HEK293 (cell line): ENCODE measurements at regions not wholly inside any gene's neighbourhood (a gene's known extent, or its start where the extent isn't known, plus 50 kb on each side); places are given as distances from the start of the nearest gene placed in this dataset.
"Not testable (repeated sequence)": the region's sequence is repeated elsewhere in the genome, so short reads cannot be mapped to it uniquely, and the experiment has no call there.

Source experiments
- CTCF ChIP-seq: fragments of 450-650 bp; formaldehyde crosslinking; IDR thresholded peaks from 2 replicates; pipeline ENCODE4 v1.5.1; 2016; ENCODE audit warnings: missing biosample characterization, missing genetic modification characterization
- TF ChIP-seq, protein P1 (sequence below): fragments of 450-650 bp; formaldehyde crosslinking; IDR thresholded peaks from 2 replicates; pipeline ENCODE4 v1.5.1; 2016; ENCODE audit warnings: missing biosample characterization, missing genetic modification characterization

DNA sequence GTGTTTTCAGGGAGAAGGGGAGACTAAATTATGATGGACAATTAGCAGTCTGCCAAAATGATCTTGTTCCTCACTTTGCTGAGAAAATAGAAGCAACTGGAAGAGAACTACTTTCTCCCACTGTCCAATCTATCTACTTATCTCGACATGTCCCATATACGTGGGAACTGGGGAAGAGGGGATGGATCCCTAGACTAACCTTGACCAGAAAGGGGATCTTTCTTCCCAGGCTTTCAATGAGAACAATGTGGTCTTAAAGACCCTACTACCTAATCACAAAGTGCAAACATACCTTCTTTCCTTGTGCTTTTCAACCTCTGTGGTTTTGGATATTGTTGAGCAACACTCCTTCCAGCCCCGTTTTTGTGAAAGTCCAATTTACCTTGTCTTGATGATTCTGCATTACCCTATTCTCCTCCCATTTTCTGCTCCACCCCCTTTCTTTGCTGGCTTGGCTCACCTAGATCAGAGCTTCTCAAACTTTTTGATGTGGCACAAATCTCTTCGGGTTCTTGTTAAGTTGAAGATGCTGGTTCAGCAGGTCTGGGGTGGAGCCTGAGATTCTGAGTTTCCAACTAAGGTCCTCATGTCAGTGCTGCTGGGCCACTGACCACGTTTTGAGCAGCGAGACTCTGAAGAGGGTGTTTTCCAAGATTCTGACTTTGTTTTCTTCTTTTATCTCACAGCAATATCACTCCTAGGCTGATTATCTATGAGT lies 61.4 kb upstream of the AGTPBP1 start:
- TF ChIP-seq, protein P1, sequence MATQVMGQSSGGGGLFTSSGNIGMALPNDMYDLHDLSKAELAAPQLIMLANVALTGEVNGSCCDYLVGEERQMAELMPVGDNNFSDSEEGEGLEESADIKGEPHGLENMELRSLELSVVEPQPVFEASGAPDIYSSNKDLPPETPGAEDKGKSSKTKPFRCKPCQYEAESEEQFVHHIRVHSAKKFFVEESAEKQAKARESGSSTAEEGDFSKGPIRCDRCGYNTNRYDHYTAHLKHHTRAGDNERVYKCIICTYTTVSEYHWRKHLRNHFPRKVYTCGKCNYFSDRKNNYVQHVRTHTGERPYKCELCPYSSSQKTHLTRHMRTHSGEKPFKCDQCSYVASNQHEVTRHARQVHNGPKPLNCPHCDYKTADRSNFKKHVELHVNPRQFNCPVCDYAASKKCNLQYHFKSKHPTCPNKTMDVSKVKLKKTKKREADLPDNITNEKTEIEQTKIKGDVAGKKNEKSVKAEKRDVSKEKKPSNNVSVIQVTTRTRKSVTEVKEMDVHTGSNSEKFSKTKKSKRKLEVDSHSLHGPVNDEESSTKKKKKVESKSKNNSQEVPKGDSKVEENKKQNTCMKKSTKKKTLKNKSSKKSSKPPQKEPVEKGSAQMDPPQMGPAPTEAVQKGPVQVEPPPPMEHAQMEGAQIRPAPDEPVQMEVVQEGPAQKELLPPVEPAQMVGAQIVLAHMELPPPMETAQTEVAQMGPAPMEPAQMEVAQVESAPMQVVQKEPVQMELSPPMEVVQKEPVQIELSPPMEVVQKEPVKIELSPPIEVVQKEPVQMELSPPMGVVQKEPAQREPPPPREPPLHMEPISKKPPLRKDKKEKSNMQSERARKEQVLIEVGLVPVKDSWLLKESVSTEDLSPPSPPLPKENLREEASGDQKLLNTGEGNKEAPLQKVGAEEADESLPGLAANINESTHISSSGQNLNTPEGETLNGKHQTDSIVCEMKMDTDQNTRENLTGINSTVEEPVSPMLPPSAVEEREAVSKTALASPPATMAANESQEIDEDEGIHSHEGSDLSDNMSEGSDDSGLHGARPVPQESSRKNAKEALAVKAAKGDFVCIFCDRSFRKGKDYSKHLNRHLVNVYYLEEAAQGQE (tag by site-specific recombination), result not testable (repeated sequence)
- TF ChIP-seq CTCF (tag by site-specific recombination), result not testable (repeated sequence)
